Endothelial cell of umbilical vein (primary cell): ENCODE measurements at regions not wholly inside any gene's neighbourhood (a gene's known extent, or its start where the extent isn't known, plus 50 kb on each side); places are given as distances from the start of the nearest gene placed in this dataset.

ENCODE experiments used
- BruUV-seq: library from RNA; stranded (reverse); fragments of 400-500 nt; replicated peaks from 2 replicates; lab custom pipeline; 2021; lab: Mats Ljungman, UMichigan
- CTCF ChIA-PET: fragments of 300-600, 350-600 bp; sonication (Branson Sonifier 250); formaldehyde crosslinking; loops from one replicate; lab custom pipeline; 2021; ENCODE audit warnings: antibody characterized with exemption, inconsistent platforms; lab: Charles Lee
- POLR2A ChIA-PET: fragments of 300-600, 350-600 bp; sonication (Branson Sonifier 250); formaldehyde crosslinking; loops from one replicate; lab custom pipeline; 2021; ENCODE audit warnings: antibody characterized with exemption, inconsistent platforms; lab: Charles Lee
- DNase-seq: peaks from one replicate; pipeline ENCODE4 v3.0.0-alpha.2; 2011; ENCODE audit warnings: low read depth, low spot score
- FAIRE-seq: peaks from 2 replicates; lab custom pipeline; 2011; peaks lifted over from hg19 to GRCh38; lab: Jason Lieb, UNC
- H2AFZ ChIP-seq: 2 replicates; pipeline ENCODE4 v1.6.0; 2012; ENCODE audit warnings: low read depth, low read length, control low read depth, inconsistent platforms
- H3K27ac ChIP-seq: 2 replicates; pipeline ENCODE4 v1.5.1; 2011; ENCODE audit warnings: low read depth, mild to moderate bottlenecking, control low read depth, low read length, moderate library complexity; ENCODE audit not compliant: insufficient read depth
- H3K27me3 ChIP-seq, 2 experiments: 2 replicates each; pipeline versions ENCODE4 v1.6.0 to v1.6.1; 2011; ENCODE audit warnings: low read length in 2 of 2, mixed read lengths in 1 of 2; ENCODE audit not compliant: control insufficient read depth in 2 of 2, insufficient read depth in 2 of 2
- H3K36me3 ChIP-seq, 2 experiments: 2 replicates in 1 of 2; 3 replicates in 1 of 2; pipeline ENCODE4 v1.5.1; 2011; ENCODE audit warnings: low read length in 2 of 2, mild to moderate bottlenecking in 1 of 2, moderate library complexity in 1 of 2; ENCODE audit not compliant: control insufficient read depth in 2 of 2, insufficient read depth in 2 of 2; ENCODE audit errors: extremely low read depth in 1 of 2
- H3K4me1 ChIP-seq: 3 replicates; pipeline ENCODE4 v1.5.1; 2011; ENCODE audit warnings: mild to moderate bottlenecking, low read length; ENCODE audit not compliant: control insufficient read depth, insufficient read depth; ENCODE audit errors: extremely low read depth
- H3K4me2 ChIP-seq: 2 replicates; pipeline ENCODE4 v1.6.1; 2011; ENCODE audit warnings: low read length, control low read depth, mixed read lengths; ENCODE audit not compliant: insufficient read depth
- H3K4me3 ChIP-seq, 3 experiments: fragments of 200-600 bp in 1 of 3; sonication (generic), shearing (Covaris generic) in 1 of 3; replicated peaks in 1 of 3; 2 replicates each; pipeline ENCODE4 v1.5.1; 2011 to 2016; ENCODE audit warnings: control low read depth in 3 of 3, low read length in 3 of 3, mild to moderate bottlenecking in 2 of 3, inconsistent platforms in 1 of 3, low read depth in 1 of 3, moderate library complexity in 1 of 3; ENCODE audit not compliant: insufficient read depth in 1 of 3
- H3K79me2 ChIP-seq: 2 replicates; pipeline ENCODE4 v1.6.0; 2012; ENCODE audit warnings: low read length, inconsistent platforms; ENCODE audit not compliant: control insufficient read depth, insufficient read depth
- H3K9ac ChIP-seq: replicated peaks from 2 replicates; pipeline ENCODE3; 2011; ENCODE audit warnings: low read length, control low read depth; ENCODE audit not compliant: insufficient read depth; ENCODE audit errors: extremely low read depth
- H3K9me1 ChIP-seq: replicated peaks from 3 replicates; pipeline ENCODE4 v1.6.0; 2011; ENCODE audit warnings: mild to moderate bottlenecking, low read length; ENCODE audit not compliant: control insufficient read depth, insufficient read depth; ENCODE audit errors: extremely low read depth
- H3K9me3 ChIP-seq: replicated peaks from 2 replicates; pipeline ENCODE4 v1.5.1; 2012; ENCODE audit warnings: low read length, inconsistent platforms; ENCODE audit not compliant: control insufficient read depth, insufficient read depth
- H4K20me1 ChIP-seq: replicated peaks from 2 replicates; pipeline ENCODE3; 2011; ENCODE audit warnings: mild to moderate bottlenecking, low read length; ENCODE audit not compliant: control insufficient read depth, insufficient read depth; ENCODE audit errors: extremely low read depth
- EZH2 ChIP-seq: IDR thresholded peaks from 2 replicates; pipeline ENCODE4 v1.6.1; 2012; ENCODE audit warnings: borderline replicate concordance, low read depth, mild to moderate bottlenecking, moderate library complexity, low read length, inconsistent platforms; ENCODE audit not compliant: severe bottlenecking
- FOS ChIP-seq: IDR thresholded peaks from 2 replicates; pipeline ENCODE4 v1.6.1; 2011; ENCODE audit warnings: mild to moderate bottlenecking, low read length, moderate library complexity, borderline replicate concordance; ENCODE audit not compliant: insufficient read depth
- GATA2 ChIP-seq: IDR thresholded peaks from 2 replicates; pipeline ENCODE4 v1.7.0; 2011; ENCODE audit warnings: low read depth, mild to moderate bottlenecking, moderate library complexity, mixed read lengths, low read length; ENCODE audit not compliant: insufficient read length, insufficient read depth
- JUN ChIP-seq: IDR thresholded peaks from 2 replicates; pipeline ENCODE4 v1.6.1; 2011; ENCODE audit warnings: borderline replicate concordance, low read depth; ENCODE audit not compliant: insufficient read length, insufficient read depth
- MYC ChIP-seq: IDR thresholded peaks from one replicate; pipeline ENCODE4 v1.6.1; 2011; ENCODE audit warnings: mild to moderate bottlenecking, low read depth, low read length
- POLR2AphosphoS5 ChIP-seq: IDR thresholded peaks from 2 replicates; pipeline ENCODE4 v1.6.1; 2012; ENCODE audit warnings: low read depth, mild to moderate bottlenecking, control low read depth, low read length, moderate library complexity; ENCODE audit not compliant: insufficient read depth
- dilution Hi-C: fragments of 300-500 bp; cut with MboI; formaldehyde crosslinking; loops from one replicate; pipeline ENCODE4 v1.15.0; 2019; ENCODE audit warnings: low sequenced_read_pairs; ENCODE audit not compliant: extremely low pct_ligation_motif_present
- intact Hi-C: fragments of 100-400 bp; cut with micrococcal nuclease; formaldehyde crosslinking; loops from one replicate; pipeline ENCODE4 v1.10.0; 2022
- TF ChIP-seq, protein P1 (sequence below): IDR thresholded peaks from 2 replicates; pipeline ENCODE4 v1.6.1; 2011; ENCODE audit not compliant: insufficient read depth, insufficient read length

DNA sequence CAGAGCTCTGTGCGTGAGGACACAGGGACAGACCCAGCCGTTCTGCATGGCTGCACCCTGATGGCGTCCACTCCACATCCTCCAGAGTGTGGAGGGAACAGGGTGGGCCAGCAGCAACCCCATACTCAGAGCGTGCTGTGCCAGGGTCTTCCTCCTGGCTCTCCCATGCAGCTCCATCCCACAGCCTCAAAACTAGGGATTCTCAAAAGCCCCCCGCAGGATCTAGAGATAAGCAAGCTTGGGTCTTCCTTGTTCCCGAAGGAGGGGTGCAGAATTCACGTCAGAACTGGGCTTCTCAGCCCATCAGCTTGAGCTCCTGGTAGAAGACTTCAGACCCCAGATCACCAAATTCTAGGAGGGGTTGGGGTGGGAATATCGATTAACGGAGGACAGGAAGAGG is 858.8 kb downstream of the TBC1D22A start:
- no peak for TF ChIP-seq EZH2
- TF ChIP-seq GATA2: no peak
- TF ChIP-seq, protein P1, sequence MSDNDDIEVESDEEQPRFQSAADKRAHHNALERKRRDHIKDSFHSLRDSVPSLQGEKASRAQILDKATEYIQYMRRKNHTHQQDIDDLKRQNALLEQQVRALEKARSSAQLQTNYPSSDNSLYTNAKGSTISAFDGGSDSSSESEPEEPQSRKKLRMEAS: no peak
- no peak for TF ChIP-seq FOS
- TF ChIP-seq POLR2AphosphoS5: no peak
- no peak for TF ChIP-seq JUN
- DNase-seq (no peak), FAIRE-seq (no peak)
- dilution Hi-C loops (no loop called here), intact Hi-C loops (no loop called here)
- H3K9ac ChIP-seq: no peak overlapping the region
- H3K27me3 ChIP-seq: no peaks in the 10 kb centered on the region
- no peaks in the 10 kb centered on the region for H4K20me1 ChIP-seq
- ChIA-PET POLR2A (no interaction called here), CTCF (interaction anchor here (0.9 kb wide), 1 partner anchor 9 kb away, joined by 3 read pairs; no protein-coding TSS in a partner anchor)
- no peak overlapping the region for H3K27ac ChIP-seq
- no peak overlapping the region for H3K4me2 ChIP-seq
- H2AFZ ChIP-seq: no peak overlapping the region
- BruUV-seq: no TSS peak
- H3K4me3 ChIP-seq: no peak overlapping the region
- H3K9me1 ChIP-seq: no peaks in the 10 kb centered on the region
- no peaks in the 10 kb centered on the region for H3K36me3 ChIP-seq
- no peaks in the 10 kb centered on the region for H3K79me2 ChIP-seq
- peaks cover 2% of the 10 kb centered on the region for H3K9me3 ChIP-seq
- H3K4me1 ChIP-seq: no peaks in the 10 kb centered on the region

DNA sequence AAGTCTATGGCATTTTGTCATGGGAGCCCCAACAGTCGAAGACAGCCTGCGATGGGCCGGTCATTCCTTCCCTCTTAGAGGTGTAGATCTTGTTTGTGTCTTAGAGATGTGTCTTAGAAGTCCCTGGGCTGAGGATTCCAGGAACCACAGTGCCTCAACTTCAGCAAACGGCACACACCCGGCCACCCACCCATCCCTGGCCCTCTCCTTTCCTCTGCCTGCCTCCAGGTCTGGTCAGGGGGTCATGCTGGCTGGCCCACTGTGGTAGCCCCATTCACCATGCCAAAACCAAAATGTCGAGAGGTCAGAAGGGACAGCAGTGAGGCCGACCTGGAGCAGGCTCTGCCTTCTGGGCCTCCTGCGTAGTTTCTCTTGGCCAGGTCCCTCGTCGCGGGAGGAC is 857.9 kb downstream of the TBC1D22A start:
- FAIRE-seq (no peak), DNase-seq (no peak)
- Histone ChIP-seq H3K36me3 (no peaks in the 10 kb centered on the region), H3K9me3 (no peaks in the 10 kb centered on the region), H3K27ac (no peak overlapping the region), H3K4me1 (no peaks in the 10 kb centered on the region), H3K9me1 (no peaks in the 10 kb centered on the region), H3K4me3 (no peak overlapping the region), H4K20me1 (no peaks in the 10 kb centered on the region), H3K27me3 (no peaks in the 10 kb centered on the region), H2AFZ (no peak overlapping the region), H3K9ac (no peak overlapping the region), H3K4me2 (no peak overlapping the region), H3K79me2 (no peaks in the 10 kb centered on the region)
- no TSS peak for BruUV-seq
- POLR2A ChIA-PET: no interaction called here
- CTCF ChIA-PET: interaction anchor here (0.9 kb wide), 1 partner anchor 10 kb away, joined by 3 read pairs; no protein-coding TSS in a partner anchor
- dilution Hi-C loops: no loop called here
- no peak for TF ChIP-seq POLR2AphosphoS5
- TF ChIP-seq MYC: no peak
- TF ChIP-seq JUN: no peak
- intact Hi-C loops: no loop called here
